GM19397 (cell line): ENCODE measurements at regions not wholly inside any gene's neighbourhood (a gene's known extent, or its start where the extent isn't known, plus 50 kb on each side); places are given as distances from the start of the nearest gene placed in this dataset.
"Not testable (repeated sequence)": the region's sequence is repeated elsewhere in the genome, so short reads cannot be mapped to it uniquely, and the experiment has no call there.

ENCODE experiments used
- ATAC-seq: cut with Tn5 transposase; IDR thresholded peaks from one replicate; pipeline ENCODE4 v1.9.1; 2021; ENCODE audit warnings: mild to moderate bottlenecking, moderate library complexity; ENCODE audit not compliant: unreplicated experiment

DNA sequence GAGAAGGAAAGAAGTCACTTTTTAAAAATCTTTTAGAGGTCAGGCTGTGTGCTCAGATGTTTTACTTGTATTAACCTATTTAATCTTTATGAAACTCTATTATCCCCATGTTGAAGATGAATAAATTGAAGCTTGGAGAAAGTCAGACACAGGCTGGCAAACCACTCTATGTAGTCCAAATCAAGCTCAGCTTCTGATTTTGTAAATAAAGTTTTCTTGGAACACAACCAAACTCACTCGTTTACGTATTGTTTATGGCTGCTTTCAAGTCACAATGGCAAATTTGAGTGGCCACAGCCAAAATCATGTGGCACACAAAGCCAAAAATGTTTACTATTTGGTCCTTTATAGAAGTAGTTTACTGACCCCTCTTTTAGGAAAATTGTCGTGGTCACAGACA lies 596.0 kb upstream of the CDH11 start:
- ATAC-seq, result no peak

DNA sequence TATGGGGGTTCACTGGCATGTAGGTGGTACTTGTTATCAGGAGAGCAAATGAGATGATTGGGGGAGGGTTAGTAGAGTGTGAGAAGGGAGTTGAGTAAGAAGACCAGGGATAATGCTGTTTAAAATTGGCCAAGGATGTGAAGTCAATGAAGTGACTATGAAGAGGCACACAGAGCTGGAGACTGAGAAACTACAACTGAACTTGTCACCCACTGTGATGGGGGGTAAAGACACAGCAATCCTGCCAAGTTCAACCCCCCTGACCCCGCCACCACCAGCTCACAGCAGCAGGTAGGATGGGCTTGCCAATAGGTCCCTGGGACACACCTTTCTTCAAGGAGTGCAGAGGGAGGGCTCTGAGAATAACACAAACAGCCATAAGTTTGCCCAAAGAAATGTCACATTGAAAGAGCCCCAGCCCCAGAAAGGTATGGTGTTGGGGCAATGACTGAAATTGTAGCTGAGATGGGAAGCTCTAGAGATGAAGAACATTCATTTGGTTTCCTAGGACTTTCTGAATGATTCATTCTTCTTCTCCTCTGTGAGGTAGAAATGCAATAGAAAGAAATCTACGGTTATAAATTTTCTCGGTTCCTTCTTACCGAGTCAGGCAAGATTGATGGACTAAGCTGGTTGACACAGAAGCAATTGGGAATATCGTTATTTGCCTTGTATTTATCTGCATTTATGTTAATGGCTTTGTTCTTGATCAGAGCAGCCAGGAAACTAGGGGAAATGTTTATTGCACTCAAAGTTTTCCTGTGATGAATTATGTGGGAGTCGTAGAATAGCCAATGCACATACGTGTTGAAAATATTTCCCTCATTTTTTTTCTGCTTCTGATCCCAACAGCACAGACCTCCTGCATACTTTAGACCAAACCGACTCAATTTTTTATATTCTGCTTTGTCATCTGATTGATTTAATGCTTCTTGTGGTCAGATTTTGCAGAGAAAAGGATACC lies 595.2 kb upstream of the CDH11 start:
- ATAC-seq, result no peak

GRCh38 chr16:65713181-65713808 lies 591.4 kb upstream of the CDH11 start:
- no peak for ATAC-seq

DNA sequence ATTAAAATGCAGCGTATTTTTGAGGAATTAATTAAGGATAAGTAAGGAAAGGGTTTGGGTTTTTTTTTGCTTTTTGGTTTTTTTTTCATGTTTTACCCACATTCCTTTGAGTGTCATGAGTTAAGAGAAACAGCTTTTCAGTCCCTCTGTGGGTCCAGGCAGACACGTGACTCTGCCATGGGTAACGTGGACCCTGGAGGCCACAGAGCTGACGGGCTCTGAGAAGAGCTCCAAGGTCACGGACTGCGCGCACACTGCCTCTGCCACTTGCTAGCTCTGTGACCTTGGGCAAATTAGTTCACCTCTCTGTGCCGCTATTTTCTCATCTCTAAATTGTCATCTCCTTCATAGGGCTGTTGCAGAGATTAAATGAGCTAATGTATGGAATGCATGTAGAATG lies 588.2 kb upstream of the CDH11 start:
- ATAC-seq, result no peak

DNA sequence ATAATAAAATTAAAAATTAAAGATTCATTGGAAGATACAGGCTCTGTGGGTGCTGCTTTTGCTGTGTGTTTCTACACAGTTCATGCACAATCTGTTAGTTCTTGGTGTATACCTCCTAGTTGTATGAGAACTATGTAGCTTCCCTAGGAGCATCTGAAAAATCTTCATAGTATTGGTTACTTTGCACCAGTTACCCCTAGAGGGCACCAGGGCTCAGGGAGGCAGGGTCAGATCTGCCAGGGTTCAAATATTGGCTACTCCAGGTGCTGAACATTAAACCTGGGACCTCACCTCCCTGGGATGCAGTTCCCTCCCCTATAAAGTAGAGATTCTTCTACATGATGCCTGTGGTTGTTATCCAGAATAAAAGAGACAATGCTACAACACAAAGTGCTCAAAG lies 583.0 kb upstream of the CDH11 start:
- ATAC-seq, result no peak

DNA sequence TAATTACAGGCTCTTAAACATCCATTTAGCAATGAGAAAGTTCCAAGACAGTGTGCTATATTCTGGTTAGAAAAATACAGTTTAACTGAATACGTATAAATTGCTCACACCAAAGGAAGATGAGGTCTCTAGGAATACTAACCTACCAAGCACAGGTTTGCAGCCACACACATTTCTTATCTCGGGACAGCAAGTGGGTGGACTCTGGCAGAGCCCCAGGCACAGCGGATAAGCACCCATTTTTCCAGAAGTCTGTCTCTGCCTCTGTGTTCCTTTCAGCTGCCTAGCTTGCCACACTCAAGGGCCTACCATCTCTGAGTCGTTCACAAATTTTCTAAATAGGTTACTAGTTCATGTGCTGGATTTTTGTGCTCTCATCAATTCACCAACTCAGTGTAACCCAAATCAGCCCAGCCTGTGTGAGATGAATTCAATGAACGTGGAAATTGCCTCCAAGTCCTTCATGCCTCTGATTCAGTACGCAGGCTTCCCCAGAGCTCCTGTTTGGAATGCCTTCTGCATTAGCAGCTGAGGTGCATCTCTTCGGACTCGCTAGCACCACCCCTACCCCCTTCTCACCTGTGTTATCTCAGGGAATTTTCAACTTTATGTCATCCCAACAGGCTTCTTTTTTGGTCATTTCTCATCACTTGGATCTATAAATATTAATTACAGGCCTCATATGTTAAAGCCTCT lies 581.0 kb upstream of the CDH11 start:
- ATAC-seq, result no peak

- ATAC-seq, result no peak
These were observed 578.7 kb upstream of the CDH11 start for GRCh38 chr16:65700596-65700995.

DNA sequence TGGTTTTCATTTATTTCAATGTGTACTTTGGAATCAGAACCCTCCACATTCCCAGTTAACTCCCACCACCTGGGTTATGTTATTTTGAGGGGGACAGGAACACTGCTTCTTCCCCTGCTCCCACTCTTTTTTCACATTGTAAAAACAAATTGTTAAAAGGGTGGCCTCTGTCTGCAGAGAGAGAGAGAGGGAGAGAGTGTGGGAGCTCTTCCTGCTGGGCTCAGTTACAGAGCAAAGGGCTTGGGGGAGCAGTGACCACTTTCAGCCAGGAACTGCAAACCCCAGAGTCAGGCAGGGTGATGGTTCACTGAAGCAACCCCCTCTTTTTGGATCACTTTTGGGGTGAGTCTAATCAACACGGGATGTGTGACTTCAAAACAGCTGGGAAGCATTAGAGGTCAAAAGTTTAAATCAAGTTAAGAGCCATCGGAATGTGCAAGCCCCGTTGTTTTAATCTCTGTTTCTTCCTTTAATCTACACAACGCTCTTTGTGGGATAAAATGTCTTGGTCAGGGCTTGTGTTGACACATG lies 577.0 kb upstream of the CDH11 start:
- ATAC-seq, result no peak

DNA sequence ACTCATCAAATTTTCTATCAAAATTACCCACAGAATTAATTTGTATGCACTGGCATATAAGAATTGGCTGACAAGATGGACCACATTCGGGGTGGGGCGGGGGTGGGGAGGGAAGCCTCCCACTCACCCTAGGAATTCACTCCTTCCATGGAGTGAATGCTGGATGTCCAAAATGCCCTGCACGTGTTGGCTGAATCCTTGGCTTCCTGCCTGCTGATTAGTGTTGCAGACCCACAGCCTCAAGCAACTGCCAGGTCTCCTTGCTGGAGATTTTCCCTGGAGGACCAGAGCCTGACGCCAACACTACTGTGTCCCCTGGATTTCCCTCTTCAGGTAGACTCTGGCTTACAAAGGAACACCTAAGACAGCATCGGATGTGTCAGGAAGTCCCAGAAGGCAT lies 575.7 kb upstream of the CDH11 start:
- ATAC-seq, result no peak

DNA sequence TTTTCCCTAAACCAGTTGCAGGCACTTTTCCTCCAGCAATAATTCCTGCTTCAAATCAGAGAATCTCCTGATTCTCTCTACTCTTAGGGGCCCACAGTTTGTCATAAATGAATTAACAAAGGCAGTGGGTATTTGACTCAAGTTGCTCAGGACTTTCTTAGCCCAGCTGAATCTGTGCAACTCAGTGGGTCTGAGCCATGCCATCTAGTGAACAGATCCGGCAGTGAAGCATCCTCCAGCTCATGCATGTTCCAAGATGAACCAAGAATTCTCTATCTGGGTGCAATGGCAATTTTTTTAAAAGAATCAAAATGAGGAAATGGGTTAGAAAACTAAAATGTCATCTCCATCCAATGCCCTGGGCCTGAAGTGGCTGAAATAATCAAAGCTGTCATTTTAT lies 575.2 kb upstream of the CDH11 start:
- ATAC-seq, result no peak

GRCh38 chr16:65691846-65692245 lies 570.0 kb upstream of the CDH11 start:
- not testable (repeated sequence) for ATAC-seq

GRCh38 chr16:65689726-65690125 lies 567.9 kb upstream of the CDH11 start:
- no peak for ATAC-seq

DNA sequence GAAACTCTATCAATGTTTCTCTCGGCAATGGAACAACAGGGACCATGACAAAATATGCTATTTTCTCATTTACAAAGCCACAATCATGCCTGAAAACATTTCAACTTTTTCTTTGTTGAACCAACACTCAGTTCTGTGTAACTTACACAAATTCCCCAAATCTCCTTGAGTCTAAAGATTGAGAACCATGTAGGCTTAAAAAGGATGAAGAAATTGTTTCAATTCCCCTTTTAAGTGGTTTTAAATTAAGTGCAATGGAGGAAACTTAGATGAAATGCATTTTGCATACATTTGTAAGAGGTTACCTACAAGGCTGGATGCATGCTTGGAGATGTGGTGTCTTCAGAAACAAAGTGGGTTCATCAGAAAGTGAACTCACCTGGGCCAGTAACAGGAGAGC lies 566.4 kb upstream of the CDH11 start:
- ATAC-seq, result no peak

GRCh38 chr16:65684230-65684629 lies 562.4 kb upstream of the CDH11 start:
- no peak for ATAC-seq

DNA sequence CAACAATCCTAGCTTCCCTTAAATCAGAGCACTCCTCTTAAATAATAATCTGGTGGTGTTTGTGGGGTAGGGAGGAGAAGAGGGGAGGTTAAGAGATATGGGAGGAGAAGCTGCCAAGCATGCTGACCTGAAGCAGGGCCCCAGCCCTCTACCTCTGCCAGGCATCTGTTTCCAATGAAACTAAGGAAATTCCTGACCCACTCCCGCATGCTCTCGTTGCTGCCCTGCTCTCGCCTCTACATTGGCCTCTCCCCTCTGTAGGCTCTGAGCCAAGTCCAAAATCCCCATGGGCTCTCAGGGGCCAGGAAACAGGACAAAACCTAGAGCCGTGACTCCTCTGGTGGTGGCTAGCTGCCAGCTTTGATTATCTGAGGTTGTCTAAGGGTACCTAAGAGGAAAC lies 559.5 kb upstream of the CDH11 start:
- no peak for ATAC-seq

- ATAC-seq, result no peak
These were observed 557.9 kb upstream of the CDH11 start for GRCh38 chr16:65679785-65680184.

DNA sequence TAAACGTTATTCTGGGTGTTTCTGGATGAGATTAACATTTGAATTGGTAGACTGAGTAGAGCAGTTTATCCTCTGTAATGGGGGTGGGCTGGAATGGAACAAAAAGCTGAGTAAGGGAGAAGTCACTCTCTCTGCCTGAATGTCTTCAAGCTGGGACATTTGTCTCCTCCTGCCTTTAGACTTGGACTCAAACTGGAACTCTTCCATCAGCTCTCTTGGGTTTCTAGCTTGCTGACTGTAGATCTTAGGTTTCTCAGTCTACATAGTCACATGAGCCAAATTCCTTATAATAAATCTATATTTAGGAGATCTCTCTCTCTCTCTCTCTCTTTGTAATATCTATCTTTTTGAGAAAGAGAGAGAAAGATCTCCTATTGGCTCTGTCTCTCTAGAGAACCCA lies 553.3 kb upstream of the CDH11 start:
- ATAC-seq, result no peak

GRCh38 chr16:65672960-65673359 lies 551.1 kb upstream of the CDH11 start:
- no peak for ATAC-seq

GRCh38 chr16:65671071-65671470 lies 549.2 kb upstream of the CDH11 start:
- ATAC-seq, result no peak

DNA sequence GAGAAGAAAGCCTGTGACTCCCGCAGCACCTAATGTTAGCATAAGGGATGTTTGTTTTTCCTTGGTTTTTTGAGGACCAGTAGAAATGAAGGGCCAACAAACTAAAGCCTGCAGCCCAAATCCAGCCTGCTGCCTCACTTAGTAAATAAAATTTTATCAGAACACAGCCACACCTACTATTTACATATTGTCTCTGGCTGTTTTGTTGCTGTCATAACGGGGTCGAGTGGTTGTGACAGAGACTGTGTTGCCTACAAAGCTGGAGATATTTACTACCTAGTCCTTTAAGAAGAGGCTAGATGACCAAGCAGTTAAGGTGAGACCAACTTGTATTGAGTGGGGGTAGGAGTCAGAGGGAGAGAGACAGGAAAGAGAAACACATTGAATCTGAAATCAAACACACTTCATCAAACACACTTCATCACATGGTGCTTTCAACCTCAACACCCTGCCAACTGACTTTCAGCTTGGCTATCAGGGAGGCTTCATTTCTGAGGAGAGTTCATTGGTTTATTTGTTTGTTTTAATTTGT lies 546.3 kb upstream of the CDH11 start:
- no peak for ATAC-seq

DNA sequence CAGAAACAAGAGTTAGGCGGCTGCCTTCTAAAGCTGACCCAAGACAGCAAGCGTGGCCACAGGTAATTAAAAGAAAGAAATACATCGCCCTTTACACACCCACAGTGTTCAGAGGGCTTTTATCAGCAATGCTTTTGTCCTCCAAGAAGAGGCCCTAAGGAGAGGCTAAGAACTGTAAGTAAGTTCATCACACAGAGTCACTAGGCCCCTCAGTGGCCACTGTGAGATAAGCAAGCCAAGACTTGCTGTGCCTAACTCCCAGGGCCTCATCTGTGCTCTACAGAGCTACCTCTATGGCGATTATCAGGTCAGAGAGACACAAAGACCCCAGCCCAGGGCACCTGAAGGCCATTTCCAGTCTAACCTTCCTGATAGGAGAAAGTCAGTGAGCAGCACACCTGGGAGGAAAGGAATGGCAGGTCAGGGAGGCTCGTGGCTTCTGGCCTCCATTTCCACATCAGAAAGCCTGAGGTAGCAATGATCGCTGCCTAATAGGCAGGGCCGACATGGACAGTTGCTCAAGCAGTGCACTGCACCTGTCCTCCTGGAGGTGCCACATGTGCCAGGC lies 545.2 kb upstream of the CDH11 start:
- ATAC-seq, result no peak
